KMS-11 (cell line): ENCODE measurements at regions not wholly inside any gene's neighbourhood (a gene's known extent, or its start where the extent isn't known, plus 50 kb on each side); places are given as distances from the start of the nearest gene placed in this dataset.

ENCODE experiments used
- H2AFZ ChIP-seq: fragments of 200-600 bp; sonication (generic); 2 replicates; pipeline ENCODE4 v1.6.1; 2016; ENCODE audit warnings: antibody characterized with exemption, mixed run types, low read depth
- H3K27ac ChIP-seq: fragments of 200-600 bp; sonication (generic); 2 replicates; pipeline ENCODE4 v1.6.1; 2016; ENCODE audit warnings: mild to moderate bottlenecking, mixed run types
- H3K27me3 ChIP-seq: fragments of 200-600 bp; sonication (generic); 2 replicates; pipeline ENCODE4 v1.6.1; 2017; ENCODE audit warnings: mild to moderate bottlenecking, low read depth, mixed run types, moderate library complexity; ENCODE audit not compliant: insufficient read depth
- H3K36me3 ChIP-seq: fragments of 200-600 bp; sonication (generic); 2 replicates; pipeline ENCODE4 v1.6.1; 2017; ENCODE audit warnings: mild to moderate bottlenecking, mixed run types; ENCODE audit not compliant: insufficient read depth
- H3K4me1 ChIP-seq: fragments of 200-600 bp; sonication (generic); 2 replicates; pipeline ENCODE4 v1.6.1; 2016; ENCODE audit warnings: mild to moderate bottlenecking, low read depth, mixed run types; ENCODE audit not compliant: poor library complexity, severe bottlenecking
- H3K4me2 ChIP-seq: fragments of 200-600 bp; sonication (generic); 2 replicates; pipeline ENCODE4 v1.7.0; 2016; ENCODE audit warnings: mild to moderate bottlenecking, mixed run types
- H3K4me3 ChIP-seq: fragments of 200-600 bp; sonication (generic); IDR thresholded peaks from 2 replicates; pipeline ENCODE4 v1.6.1; 2017; ENCODE audit warnings: low read depth, low read length, mixed read lengths; ENCODE audit not compliant: insufficient read depth
- H3K79me2 ChIP-seq: fragments of 200-600 bp; sonication (generic); 2 replicates; pipeline ENCODE4 v1.6.1; 2016; ENCODE audit warnings: low read depth, mixed run types; ENCODE audit not compliant: insufficient read depth
- H3K9ac ChIP-seq: fragments of 200-600 bp; sonication (generic); 2 replicates; pipeline ENCODE4 v1.6.1; 2016; ENCODE audit warnings: mild to moderate bottlenecking, mixed run types
- H4K20me1 ChIP-seq: fragments of 200-600 bp; sonication (generic); 2 replicates; pipeline ENCODE4 v1.6.1; 2016; ENCODE audit warnings: mild to moderate bottlenecking, mixed run types; ENCODE audit not compliant: insufficient read depth
- TF ChIP-seq, protein P1 (sequence below): fragments of 200-600 bp; sonication (generic); conservative IDR thresholded peaks from 2 replicates; pipeline ENCODE4 v1.6.1; 2017; ENCODE audit warnings: low read depth, mild to moderate bottlenecking, antibody characterized with exemption, low read length, moderate library complexity, mixed read lengths

DNA sequence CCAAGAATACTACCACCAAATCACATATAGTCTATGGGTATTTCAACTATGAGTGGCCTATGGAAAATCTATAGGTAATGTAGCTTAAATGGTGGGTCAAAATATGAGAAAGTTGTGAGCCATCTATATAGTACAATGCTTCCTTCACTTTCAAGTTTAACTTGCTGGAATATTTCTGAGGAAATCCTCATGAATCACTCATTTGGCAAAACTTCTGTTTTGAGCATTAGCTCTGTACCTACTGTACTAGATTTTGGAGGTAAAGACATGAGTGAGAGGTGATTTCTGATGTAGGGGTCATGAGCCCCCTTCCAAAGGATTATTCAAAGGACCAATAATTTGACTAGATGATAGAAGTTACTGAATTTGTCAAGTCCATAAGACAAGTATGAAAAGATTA, 80.6 kb upstream of the DAB2 start:
- Histone ChIP-seq H3K4me3 (no peak overlapping the region), H3K9ac (no peak overlapping the region), H3K4me1 (peaks cover 13% of the 10 kb centered on the region), H3K36me3 (no peaks in the 10 kb centered on the region), H3K27me3 (no peaks in the 10 kb centered on the region), H3K79me2 (no peaks in the 10 kb centered on the region), H4K20me1 (no peaks in the 10 kb centered on the region), H3K4me2 (no peak overlapping the region), H2AFZ (no peak overlapping the region), H3K27ac (no peak overlapping the region)
- TF ChIP-seq, protein P1, sequence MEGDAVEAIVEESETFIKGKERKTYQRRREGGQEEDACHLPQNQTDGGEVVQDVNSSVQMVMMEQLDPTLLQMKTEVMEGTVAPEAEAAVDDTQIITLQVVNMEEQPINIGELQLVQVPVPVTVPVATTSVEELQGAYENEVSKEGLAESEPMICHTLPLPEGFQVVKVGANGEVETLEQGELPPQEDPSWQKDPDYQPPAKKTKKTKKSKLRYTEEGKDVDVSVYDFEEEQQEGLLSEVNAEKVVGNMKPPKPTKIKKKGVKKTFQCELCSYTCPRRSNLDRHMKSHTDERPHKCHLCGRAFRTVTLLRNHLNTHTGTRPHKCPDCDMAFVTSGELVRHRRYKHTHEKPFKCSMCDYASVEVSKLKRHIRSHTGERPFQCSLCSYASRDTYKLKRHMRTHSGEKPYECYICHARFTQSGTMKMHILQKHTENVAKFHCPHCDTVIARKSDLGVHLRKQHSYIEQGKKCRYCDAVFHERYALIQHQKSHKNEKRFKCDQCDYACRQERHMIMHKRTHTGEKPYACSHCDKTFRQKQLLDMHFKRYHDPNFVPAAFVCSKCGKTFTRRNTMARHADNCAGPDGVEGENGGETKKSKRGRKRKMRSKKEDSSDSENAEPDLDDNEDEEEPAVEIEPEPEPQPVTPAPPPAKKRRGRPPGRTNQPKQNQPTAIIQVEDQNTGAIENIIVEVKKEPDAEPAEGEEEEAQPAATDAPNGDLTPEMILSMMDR = no peak

DNA sequence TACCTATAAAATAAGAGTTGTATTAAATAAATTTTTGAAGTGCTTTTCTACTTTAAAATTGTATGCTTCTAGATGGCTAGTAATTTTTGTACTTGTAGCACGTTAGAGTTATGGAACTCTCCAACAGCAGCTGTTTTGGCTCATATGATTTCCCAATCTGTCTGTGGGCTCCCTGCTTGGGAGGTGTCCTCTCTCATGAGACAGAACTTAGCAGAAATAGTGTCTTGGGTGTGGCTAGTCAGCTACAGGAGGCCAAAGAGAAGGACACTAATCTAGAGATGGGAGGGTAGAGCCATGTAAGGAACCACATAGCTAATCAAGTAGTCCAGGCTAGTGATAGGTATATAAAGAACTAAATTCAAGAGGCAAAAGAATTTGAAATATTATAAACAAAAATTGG, 78.4 kb upstream of the DAB2 start:
- Histone ChIP-seq H3K4me2 (no peak overlapping the region), H3K27ac (no peak overlapping the region), H3K4me3 (no peak overlapping the region), H3K36me3 (no peaks in the 10 kb centered on the region), H3K79me2 (no peaks in the 10 kb centered on the region), H3K27me3 (no peaks in the 10 kb centered on the region), H3K4me1 (peaks cover 13% of the 10 kb centered on the region), H2AFZ (no peak overlapping the region), H3K9ac (no peak overlapping the region), H4K20me1 (no peaks in the 10 kb centered on the region)
- TF ChIP-seq, protein P1 = no peak

DNA sequence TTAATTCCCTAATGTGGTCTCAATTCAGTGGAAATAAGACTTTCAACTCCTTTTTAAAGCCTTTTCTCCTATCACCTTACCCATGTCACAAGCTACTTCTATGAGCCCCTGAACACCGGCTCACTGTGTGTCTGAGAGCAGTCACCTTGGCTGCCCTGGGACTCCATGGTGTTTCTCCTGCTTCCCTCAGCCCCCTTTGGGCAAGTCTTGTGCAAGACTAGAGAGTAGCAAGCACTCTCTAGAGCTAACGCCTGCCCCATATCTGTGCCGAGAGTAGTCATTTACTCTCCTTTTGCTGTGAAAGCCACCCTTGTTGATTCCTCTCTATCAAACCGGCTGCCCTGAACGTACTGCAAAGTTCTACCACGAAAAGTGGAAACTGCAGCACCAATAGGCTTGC, 77.9 kb upstream of the DAB2 start:
- no peak overlapping the region for H2AFZ ChIP-seq
- no peak overlapping the region for H3K9ac ChIP-seq
- H3K79me2 ChIP-seq = no peaks in the 10 kb centered on the region
- no peak overlapping the region for H3K27ac ChIP-seq
- H3K4me3 ChIP-seq = no peak overlapping the region
- H3K27me3 ChIP-seq = no peaks in the 10 kb centered on the region
- H4K20me1 ChIP-seq = no peaks in the 10 kb centered on the region
- H3K4me2 ChIP-seq = no peak overlapping the region
- TF ChIP-seq, protein P1 = no peak
- no peaks in the 10 kb centered on the region for H3K36me3 ChIP-seq
- H3K4me1 ChIP-seq = peaks cover 13% of the 10 kb centered on the region

DNA sequence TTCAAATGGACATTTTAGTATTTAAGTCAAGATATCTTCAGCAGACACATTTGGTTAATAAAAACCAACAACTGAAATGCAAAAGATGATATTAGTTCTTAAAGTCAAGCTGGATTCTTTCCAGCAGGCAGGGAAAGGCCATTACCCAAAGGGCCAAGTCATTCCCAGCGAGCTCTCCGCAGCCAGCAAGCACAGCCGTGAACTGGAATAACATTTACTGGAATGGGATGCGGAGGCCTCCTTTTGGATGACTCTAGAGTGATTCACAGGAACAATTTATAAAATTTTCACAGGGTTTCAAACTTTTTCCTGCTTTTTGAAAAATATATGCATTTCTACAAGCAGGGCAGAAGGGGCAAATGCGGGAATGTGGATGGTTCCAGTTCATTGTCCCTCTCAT, 76.6 kb upstream of the DAB2 start:
- Histone ChIP-seq H3K27ac (no peak overlapping the region), H2AFZ (no peak overlapping the region), H3K36me3 (no peaks in the 10 kb centered on the region), H3K9ac (no peak overlapping the region), H4K20me1 (no peaks in the 10 kb centered on the region), H3K27me3 (no peaks in the 10 kb centered on the region), H3K79me2 (no peaks in the 10 kb centered on the region), H3K4me3 (no peak overlapping the region), H3K4me1 (peaks cover 13% of the 10 kb centered on the region), H3K4me2 (no peak overlapping the region)
- TF ChIP-seq, protein P1 = no peak
